GM18867 (cell line): ENCODE measurements at regions not wholly inside any gene's neighbourhood (a gene's known extent, or its start where the extent isn't known, plus 50 kb on each side); places are given as distances from the start of the nearest gene placed in this dataset.

Source experiments
- ATAC-seq: cut with Tn5 transposase; IDR thresholded peaks from one replicate; pipeline ENCODE4 v1.9.1; 2021; ENCODE audit warnings: mild to moderate bottlenecking, moderate library complexity; ENCODE audit not compliant: unreplicated experiment

- no peak for ATAC-seq
Measured at GRCh38 chr1:213914392-213914791, 73.4 kb upstream of the PROX1 start.

GRCh38 chr1:213921311-213921710 is 66.5 kb upstream of the PROX1 start:
- ATAC-seq: no peak

- no peak for ATAC-seq
Measured at GRCh38 chr1:213921712-213922111, 66.1 kb upstream of the PROX1 start.

- ATAC-seq: no peak
Measured at GRCh38 chr1:213925531-213926182, 62.1 kb upstream of the PROX1 start.

GRCh38 chr1:213927846-213928245 is 59.9 kb upstream of the PROX1 start:
- no peak for ATAC-seq

- ATAC-seq: no peak
Measured at GRCh38 chr1:213929398-213929797, 58.4 kb upstream of the PROX1 start.

- ATAC-seq: no peak
Measured at GRCh38 chr1:213931836-213932235, 55.9 kb upstream of the PROX1 start.

GRCh38 chr1:213933336-213933735 is 54.4 kb upstream of the PROX1 start:
- ATAC-seq: no peak

GRCh38 chr1:213934649-213935048 is 53.1 kb upstream of the PROX1 start:
- ATAC-seq: no peak

GRCh38 chr1:213936571-213936970 is 51.2 kb upstream of the PROX1 start:
- no peak for ATAC-seq
